HG02642 (cell line): ENCODE measurements at regions not wholly inside any gene's neighbourhood (a gene's known extent, or its start where the extent isn't known, plus 50 kb on each side); places are given as distances from the start of the nearest gene placed in this dataset.

ENCODE experiments used
- ATAC-seq: cut with Tn5 transposase; IDR thresholded peaks from one replicate; pipeline ENCODE4 v1.9.1; 2021; ENCODE audit warnings: mild to moderate bottlenecking; ENCODE audit not compliant: unreplicated experiment, poor library complexity

DNA sequence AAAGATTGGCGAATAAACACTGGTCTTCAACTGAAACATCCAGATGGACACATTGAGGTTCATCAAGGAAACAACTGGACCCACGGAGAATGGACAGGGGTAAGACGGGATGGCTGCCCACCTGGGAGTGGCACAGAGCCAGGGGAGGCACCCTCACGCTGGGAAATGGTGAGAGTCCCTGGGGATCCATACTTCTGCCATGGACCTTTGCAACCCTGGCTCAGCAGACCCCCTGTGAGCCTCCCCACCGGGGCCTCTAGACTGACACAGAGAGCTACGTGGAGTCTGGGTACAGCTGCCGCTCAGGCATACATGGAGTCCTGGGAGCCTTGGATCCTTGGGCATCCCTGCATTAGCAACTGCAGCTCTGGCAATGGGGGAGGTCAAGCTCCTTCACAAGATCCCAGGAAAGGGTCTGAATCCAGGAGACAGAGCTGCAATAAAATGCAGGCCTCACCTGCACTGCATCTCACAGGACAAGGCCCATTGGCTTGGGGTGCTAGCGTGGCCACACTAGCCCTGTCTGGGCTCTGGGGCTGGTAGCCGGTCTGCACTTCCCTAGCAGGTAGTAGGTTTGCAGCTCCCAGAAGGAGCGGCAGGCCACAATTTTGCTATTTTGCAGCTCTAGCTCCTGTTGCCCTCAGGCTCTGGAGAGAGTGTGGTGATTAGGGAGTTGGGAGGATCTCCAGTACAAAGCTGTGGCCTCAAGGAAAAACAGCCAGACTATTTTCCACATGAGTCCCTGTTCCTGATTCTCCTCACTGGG is 496.4 kb upstream of the LRRC4C start:
- ATAC-seq, result no peak

DNA sequence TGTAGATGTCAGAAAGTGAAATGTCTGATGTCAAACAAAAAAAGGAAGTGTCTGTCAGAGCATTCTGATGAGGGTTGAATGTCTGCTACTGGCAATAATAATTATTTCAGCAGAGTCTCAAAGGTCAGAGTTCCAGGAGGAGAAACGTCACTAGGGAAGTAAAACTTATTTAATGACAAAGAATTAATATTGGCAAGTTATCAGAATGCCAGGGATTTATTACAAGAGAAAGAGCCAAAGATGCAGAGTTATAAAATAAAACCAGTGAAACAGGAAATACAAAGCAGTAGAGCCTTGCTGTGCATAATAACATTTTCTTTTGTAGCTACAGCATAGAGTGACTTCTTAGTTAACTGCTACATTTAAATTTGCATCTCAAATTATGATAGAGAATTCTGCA is 504.0 kb upstream of the LRRC4C start:
- ATAC-seq, result no peak

DNA sequence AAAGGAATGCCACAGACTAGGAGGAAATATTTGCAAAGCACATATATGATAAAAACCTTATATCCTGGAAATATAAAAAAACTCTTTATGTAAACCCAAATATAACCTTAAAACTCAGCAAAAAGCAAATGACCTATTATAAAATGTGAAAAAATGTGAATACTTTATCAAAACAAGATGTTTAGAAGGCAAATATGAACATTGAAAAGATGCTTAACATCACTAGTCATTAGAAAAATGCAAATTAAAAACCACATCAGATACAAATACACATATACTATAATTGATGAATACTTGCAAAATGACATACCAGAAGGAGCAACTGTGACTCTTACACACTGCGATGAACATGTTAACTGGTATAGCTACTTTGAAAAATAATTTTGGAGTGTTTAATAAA is 511.2 kb upstream of the LRRC4C start:
- no peak for ATAC-seq

DNA sequence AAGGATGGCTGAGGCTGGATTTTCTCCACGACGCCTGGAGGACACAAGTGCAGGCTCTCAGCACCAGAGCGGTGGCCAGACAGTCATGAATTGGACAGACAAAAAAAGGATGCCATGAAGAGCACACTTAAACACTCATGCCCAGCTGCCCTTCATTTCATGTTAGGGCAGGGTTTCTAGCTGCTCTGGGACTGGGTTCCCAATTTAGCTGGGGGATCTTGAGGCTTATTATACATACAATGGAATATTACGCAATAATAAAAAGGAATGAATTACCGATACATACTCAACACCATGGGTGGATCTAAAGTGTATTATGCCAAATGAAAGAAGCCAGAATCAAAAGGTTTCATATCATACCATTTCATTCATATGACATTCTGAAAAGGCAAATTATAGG is 512.1 kb upstream of the LRRC4C start:
- no peak for ATAC-seq

DNA sequence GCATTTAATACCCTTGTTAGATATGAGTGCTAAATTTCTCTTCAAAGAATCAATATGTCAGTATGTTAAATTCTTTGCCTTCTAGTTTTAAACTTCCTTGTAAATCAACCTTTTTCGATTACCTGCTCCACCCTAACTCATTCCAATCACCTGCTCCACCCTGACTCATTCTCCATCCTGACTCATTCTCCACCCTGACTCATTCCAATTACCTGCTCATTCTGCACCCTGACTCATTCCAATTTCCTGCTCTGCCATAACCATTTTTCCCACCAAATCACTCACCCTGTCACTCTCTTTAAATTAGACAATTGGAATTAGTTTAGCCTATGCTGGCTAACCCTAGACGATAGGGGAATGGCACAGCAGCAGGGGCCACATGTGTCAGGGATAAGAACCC is 519.5 kb upstream of the LRRC4C start:
- ATAC-seq, result no peak

DNA sequence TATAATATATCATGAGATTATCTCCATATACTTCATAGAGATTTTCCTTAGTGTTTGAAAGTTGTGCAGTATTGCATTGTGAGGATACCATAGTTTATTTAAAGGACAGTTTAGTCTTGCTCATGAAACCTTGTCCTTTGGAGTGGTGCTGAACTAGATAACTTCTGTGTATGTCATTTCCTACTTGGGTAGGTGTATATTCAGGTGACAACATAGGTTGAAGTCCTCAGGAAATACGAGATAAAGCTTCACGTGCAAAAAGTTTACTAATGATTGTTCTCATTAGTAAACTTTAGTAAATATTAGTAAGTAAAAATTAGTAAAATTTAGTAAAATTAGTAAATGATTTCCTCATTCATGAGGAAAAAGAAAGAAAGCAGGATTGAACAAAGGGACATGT is 521.3 kb upstream of the LRRC4C start:
- no peak for ATAC-seq

DNA sequence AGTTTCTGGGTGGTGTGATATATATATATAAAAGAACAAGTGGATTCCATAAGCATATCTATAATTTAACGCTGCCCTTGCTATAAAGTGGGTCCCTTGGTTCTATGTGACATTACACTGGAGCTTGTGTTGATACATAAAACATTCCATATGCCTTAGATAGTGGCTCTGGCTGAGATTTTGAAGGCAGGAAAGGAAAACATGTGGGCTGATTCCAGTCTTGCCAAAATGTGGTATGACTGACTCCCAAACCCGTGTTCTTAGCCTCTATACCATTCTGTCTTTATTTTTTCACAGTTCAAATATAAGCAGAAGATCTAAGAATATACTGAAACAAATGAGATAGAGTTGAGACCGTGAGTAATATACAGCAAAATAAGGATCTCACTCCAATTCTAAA is 522.8 kb upstream of the LRRC4C start:
- ATAC-seq, result no peak

DNA sequence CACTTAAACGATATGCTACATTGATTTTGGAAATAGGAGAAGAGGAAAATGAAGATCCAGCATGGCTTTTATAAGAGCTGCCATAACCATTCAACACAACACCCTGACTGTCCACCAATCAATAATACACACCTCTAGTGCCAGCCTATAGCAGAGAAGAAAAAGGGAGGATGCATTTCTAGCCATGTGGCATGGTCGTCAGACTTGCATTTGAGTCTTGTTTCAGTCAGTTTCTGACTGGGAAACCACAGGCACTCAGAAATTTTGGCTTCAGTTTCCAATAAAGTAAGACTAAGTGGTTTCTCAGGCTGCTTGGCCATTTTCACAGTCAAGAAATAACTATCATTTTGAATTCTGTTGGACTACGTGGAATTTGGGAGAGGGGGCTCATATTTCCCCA is 523.5 kb upstream of the LRRC4C start:
- no peak for ATAC-seq

DNA sequence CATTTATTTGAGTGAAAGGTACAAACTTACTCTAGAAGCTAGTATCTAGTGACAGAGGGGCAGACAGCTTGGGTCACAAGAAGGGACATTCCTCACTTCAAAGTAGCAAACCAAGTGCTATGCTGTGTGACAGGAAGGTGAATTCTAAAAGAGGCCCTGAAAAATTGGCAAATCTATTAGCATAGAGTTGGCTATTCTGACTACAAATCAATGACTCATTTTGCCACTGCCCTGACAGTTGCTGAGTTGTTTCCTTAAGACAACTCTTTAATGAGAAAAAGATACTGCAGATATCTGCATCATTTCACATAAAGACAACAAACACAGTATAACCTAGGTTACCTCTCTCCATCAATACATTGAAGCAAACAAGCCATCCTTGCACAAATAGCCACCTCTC is 524.0 kb upstream of the LRRC4C start:
- ATAC-seq, result no peak

DNA sequence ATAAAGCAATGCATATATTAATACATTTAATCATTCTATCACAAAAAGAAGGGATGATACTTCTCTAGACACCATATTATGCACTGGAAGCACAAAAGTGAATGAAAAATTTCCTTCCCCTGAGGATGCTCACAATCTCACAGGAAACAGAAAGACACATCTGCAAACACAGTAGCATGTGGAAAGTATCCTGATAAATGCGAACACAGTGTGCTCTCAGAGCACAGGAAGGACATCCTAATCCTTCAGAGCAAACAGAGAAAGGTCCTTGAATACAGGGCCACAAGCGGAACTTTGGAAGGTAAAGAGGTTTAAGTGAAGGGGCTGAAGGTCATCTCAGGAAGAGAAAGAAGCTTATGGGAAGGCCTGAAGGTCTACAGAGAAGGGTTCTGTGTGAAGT is 524.6 kb upstream of the LRRC4C start:
- no peak for ATAC-seq

DNA sequence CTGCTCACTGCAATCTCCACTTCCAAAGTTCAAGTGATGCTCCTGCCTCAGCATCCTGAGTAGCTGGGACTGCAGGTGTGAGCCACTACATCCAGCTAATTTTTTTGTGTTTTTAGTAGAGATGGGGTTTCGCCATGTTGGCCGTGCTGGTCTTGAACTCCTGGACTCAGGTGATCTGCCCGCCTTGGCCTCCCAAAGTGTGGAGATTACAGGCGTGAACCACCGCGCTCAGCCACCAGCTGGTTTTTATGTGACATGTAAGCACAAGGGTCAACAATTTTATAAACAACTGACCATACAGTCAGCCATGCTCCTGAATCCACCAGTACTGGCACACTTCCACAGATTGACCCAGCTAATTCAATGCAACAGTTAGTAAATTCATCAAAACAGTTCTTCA is 526.3 kb upstream of the LRRC4C start:
- no peak for ATAC-seq

DNA sequence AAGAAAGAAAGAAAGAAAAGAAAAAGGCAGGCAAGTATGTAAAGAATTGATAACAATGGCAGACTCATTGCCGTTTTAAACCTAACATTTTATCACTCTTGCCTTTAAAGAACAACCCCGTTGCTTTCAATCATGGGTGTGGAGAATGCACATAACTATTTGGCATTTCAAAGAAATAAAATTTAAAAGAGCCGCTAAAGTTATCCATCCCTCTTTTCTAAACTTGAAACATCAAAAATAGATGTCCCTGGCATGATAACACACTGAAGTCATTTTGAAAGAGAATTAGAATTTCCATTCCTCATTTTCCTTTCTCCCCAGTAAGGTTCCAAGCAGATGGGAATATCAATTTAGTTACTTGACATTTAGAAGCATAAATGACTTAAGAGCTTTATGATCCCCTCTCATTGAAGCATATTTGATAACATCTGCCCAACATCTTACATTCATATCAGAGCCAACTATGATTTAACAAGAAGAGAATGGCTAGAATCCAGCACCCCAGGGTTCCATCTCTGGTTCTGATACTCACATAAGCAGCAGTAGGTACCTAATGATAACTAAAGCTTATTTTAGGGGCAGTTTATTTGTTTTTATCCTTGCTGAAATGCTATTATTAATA is 529.6 kb upstream of the LRRC4C start:
- ATAC-seq, result no peak

DNA sequence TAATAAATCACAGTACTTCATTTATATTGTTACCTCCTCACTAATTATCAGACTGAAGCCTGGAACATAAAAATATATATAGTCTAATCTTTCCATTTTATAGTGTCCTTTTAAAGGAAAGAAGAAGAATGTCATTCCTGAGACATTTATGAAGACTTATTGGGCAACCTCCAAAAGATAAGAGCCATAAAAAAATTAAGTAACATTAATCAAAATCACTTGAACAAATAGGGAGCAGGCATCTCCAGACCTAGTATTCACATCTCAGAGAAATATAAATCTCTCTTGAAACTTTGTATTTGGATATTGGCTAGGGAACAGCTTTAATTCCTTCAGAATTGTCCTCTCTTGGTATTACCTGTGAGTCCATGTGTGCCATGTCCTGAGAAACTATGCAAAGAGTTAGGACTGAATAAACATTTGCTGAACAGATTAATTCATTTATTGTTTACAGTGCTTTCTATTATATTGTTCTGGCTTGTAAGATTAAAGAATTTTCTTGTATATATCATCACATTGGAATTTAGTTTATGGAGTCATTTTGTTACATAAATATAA is 530.5 kb upstream of the LRRC4C start:
- ATAC-seq, result no peak

DNA sequence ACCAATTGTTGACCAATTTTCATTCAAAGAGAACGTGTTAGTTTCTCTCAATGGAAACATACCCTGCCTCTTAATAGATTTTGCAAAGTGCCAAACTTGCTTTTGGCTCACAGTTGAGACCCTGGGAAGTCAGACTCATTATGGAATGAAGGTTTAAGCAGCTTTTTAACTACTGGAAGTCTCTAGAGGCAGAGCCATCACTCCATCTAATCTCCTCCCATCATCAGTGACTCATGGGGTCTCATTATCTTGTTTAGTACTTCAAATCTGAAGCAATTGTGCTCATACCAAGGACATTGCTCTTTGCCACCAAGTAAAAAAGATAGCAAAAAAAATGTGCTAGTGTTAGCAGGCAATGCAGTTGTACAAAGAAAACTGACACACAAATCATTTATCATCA is 537.1 kb upstream of the LRRC4C start:
- no peak for ATAC-seq

DNA sequence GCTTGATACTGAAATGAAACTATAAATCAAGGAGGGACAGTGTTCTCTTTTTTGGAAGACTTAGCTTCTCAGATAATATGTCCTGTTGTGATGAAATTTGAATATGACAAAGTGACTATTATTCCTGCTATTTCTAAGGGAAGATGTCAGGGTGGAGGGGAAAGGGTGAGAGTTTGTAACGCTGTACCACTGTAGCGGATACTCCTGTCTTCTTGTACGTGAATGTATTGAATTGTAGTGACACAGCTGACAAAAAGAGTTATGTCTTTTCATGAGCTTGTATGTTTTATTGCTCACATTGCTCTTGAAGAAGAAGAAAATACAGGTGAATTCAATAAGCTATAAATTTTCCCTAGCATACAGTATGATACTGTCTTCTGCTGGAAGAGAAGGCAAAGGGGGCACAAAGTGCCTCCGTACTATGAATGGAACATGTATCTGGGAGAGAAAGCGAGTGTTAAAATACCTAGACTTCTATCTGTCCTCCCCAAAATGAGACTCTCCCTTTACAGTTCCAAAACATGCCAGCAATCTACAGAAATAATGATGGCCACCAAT is 538.5 kb upstream of the LRRC4C start:
- ATAC-seq, result no peak

DNA sequence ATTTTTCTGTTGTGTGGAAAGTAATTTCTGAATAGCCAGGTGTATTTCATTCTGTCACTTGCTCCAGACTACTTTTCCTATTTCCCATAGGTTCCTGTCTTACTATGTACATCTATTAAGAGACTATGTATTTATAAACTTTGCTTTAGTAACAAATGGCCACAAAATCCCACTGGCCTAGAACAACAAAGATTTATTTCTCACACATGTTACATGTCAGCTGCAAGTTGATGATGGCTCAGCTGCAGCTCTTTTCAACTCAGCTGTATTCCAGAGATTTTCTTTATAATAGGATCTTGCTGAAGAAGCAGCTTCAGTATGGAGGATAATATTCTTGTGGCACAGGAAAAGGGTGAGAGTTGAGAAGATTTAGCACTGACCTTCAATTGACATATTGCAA is 539.6 kb upstream of the LRRC4C start:
- no peak for ATAC-seq

DNA sequence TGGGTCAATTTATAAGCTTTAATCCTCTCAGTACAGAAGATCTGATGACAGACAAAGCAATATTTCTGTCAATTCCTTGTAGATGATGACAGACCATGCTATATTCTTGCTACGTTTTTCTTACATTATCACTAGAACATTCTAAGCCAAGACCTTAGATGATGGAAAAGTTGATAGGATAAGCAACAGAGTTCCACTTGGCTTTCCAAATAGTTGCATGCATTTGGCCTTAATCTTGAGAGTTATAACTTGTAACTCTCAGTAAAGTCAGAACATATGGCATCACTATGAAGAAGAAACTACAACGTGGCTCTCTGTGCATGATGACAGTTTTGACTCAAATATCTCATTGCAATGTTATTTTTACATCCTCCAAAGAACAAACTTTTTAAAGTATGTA is 544.3 kb upstream of the LRRC4C start:
- no peak for ATAC-seq

DNA sequence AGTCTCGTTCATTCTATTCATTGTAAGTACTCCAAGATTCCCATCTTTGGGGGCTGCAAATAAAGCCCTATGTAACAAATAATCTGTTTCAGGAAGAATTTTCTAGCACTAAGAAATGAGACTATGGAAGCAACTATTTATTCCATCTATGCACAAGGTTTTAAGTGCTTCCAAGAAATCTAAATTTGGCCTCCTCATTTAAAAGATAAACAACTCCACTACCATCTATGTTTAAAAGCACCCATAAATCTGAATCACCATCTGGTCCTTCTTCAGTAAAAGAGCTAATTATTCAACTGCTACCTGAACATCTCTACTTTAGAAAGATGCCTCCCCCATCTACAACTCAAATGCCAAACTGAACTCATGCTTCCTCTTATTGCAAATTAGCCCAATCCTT is 547.3 kb upstream of the LRRC4C start:
- no peak for ATAC-seq

DNA sequence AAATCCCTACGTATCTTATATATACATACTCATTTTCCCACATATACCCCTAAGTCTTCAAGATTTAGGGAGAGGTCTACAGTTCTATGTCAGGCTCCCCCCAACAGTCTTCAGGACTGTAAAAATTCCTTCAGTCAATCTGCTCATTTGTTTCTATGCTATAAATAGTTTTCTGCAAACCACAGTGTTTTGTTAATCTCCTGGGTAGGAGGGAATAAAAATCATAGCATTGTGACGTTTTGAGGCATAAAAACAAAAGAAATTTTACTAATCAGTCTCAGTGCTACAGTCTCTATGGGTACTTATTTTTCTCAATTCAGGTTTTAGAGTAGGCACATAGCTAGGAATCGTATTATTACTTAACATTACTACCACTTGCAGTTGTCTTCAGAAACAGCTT is 552.8 kb upstream of the LRRC4C start:
- no peak for ATAC-seq

DNA sequence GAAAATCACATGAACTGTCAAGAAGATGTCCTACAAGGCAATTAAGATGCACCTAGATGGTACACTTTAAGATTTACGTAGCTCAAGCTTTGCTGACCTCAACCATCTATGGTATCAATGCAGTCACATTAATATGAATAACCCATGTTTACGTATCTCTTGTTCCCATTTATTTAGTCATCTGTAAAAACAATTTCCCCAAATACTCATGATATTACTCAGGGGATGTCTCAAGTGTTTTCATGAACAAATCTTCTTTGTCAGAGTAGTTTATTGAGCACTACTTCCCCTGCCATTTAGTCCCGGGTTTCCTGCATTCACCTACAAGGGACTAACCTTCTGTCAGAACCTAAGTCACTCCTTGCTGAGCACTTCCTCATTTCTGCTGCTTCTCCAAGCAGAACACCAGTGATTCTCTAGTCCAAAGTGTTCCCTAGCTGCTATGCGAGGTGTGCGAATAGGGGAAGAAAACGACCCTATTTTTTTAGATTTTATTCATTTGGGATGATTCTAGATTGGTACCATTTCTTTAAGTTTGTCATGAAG is 554.3 kb upstream of the LRRC4C start:
- no peak for ATAC-seq

DNA sequence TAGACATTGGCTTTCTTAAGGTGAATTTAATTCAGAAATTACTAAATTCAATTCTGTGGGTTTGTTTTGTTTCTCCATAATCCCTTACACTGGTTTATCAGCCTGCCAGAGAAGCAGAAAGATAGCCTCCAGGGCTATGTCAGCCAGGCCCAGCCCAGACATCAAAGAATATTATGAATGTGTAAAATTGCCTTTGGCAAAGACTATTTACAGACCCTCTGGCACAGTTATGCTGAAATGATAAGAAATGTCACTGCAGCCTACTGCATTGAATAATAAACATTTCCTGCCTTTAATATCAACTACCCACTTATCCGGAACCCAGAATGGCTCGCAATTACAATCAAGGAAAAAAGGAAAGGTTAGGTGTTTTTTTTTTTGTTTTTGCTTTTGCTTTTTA is 562.5 kb upstream of the LRRC4C start:
- ATAC-seq, result no peak
